ENCODE measurements at regions not wholly inside any gene's neighbourhood (a gene's known extent, or its start where the extent isn't known, plus 50 kb on each side); places are given as distances from the start of the nearest gene placed in this dataset.
"Not testable (repeated sequence)": the region's sequence is repeated elsewhere in the genome, so short reads cannot be mapped to it uniquely, and the experiment has no call there.

DNA sequence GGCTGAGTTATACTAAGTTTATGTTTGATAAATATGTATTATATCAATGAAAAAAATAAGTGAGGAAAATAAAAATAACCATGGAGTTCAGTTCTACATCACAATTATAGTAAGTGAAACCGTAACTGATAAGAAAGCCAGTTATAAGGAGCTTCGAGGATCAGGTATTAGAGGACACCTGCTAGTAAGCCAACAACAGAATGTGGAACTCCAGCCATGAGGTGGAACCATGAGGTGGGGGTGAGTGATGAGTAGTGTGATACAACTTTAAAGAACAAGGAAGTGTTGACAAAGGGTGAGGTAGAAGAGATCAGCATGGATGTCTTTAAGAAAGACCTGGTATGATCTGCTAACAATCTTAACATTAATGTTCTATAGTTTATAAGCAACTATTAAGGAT is 452.9 kb downstream of the GUCY1A2 start:
- H3K9ac ChIP-seq (ENCODE audit: low read depth, low read length), result no peak overlapping the region
- no peak overlapping the region for H3K4me3 ChIP-seq (ENCODE audit: low read depth, low read length)
- no peaks in the 10 kb centered on the region for H3K27me3 ChIP-seq (ENCODE audit: control insufficient read depth, insufficient read depth, low read length)
- H3K9me3 ChIP-seq (ENCODE audit: control insufficient read depth, insufficient read depth, low read length), result no peaks in the 10 kb centered on the region
- H3K27ac ChIP-seq (ENCODE audit: low read depth, low read length), result no peak overlapping the region
- no peaks in the 10 kb centered on the region for H3K36me3 ChIP-seq (ENCODE audit: control insufficient read depth, insufficient read depth, low read length)
- no peaks in the 10 kb centered on the region for H3K4me1 ChIP-seq (ENCODE audit: control insufficient read depth, insufficient read depth, low read length)

DNA sequence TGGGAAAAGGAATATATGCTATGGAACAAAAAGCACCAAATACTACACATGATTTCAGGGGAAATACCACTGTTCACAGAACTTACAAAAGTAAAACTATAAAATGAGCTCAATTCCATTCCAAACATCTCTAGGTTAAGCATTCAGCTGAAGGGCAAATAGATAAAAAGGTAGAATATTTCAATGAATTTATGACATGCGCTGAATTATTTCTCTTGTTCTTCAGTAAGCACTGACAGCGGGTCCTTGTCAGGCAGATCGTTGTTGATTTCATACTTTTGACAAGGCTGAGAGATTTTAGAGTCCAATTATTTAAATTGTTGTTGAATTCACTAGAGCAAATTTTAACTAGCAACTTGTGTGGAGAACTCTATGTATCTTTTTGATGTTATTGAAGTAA is 449.6 kb downstream of the GUCY1A2 start:
- Histone ChIP-seq H3K27me3 (ENCODE audit: control insufficient read depth, insufficient read depth, low read length) (no peaks in the 10 kb centered on the region), H3K4me1 (ENCODE audit: control insufficient read depth, insufficient read depth, low read length) (no peaks in the 10 kb centered on the region), H3K9me3 (ENCODE audit: control insufficient read depth, insufficient read depth, low read length) (no peaks in the 10 kb centered on the region), H3K9ac (ENCODE audit: low read depth, low read length) (no peak overlapping the region), H3K4me3 (ENCODE audit: low read depth, low read length) (no peak overlapping the region), H3K36me3 (ENCODE audit: control insufficient read depth, insufficient read depth, low read length) (no peaks in the 10 kb centered on the region), H3K27ac (ENCODE audit: low read depth, low read length) (no peak overlapping the region)

DNA sequence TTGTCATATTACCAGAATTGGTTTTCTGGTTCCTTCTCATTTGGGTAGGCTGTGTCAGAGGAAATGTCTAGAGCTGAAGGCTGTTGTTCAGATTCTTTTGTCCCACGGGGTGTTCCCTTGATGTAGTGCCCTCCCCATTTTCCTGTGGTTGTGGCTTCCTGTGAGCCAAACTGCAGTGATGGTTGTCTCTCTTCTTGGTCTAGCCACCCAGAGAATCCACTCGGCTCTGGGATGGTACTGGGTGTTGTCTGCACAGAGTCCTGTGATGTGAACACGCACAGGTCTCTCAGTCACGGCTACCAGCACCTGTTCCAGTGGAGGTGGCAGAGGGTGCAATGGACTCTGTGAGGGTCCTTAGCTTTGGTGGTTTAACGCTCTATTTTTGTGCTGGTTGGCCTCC is 440.9 kb downstream of the GUCY1A2 start:
- H3K36me3 ChIP-seq (ENCODE audit: control insufficient read depth, insufficient read depth, low read length); H3K4me1 ChIP-seq (ENCODE audit: control insufficient read depth, insufficient read depth, low read length); H3K4me3 ChIP-seq (ENCODE audit: low read depth, low read length); H3K9me3 ChIP-seq (ENCODE audit: control insufficient read depth, insufficient read depth, low read length); H3K27ac ChIP-seq (ENCODE audit: low read depth, low read length); H3K9ac ChIP-seq (ENCODE audit: low read depth, low read length); H3K27me3 ChIP-seq (ENCODE audit: control insufficient read depth, insufficient read depth, low read length): not testable (repeated sequence)

DNA sequence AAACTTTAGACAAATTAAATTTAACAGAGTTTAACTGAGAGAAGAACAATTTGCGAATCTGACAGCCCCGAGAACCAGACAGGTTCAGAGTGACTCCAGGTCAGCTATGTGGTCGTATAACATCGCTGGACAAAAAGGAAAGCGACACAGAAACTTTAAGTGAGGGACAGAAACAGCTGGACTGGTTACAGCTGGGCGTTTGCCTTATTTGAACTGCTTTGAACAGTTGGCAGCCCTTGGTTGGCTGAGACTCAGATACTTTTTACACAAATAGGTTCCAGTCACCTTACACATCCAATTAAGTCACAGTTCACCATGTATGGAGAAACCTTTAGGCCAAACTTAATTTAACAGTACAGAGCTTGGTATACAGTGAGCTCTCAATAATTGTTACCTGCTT is 436.9 kb downstream of the GUCY1A2 start:
- Histone ChIP-seq H3K27me3 (ENCODE audit: control insufficient read depth, insufficient read depth, low read length) (no peaks in the 10 kb centered on the region), H3K4me3 (ENCODE audit: low read depth, low read length) (no peak overlapping the region), H3K9ac (ENCODE audit: low read depth, low read length) (no peak overlapping the region), H3K27ac (ENCODE audit: low read depth, low read length) (no peak overlapping the region), H3K4me1 (ENCODE audit: control insufficient read depth, insufficient read depth, low read length) (no peaks in the 10 kb centered on the region), H3K9me3 (ENCODE audit: control insufficient read depth, insufficient read depth, low read length) (no peaks in the 10 kb centered on the region), H3K36me3 (ENCODE audit: control insufficient read depth, insufficient read depth, low read length) (no peaks in the 10 kb centered on the region)

DNA sequence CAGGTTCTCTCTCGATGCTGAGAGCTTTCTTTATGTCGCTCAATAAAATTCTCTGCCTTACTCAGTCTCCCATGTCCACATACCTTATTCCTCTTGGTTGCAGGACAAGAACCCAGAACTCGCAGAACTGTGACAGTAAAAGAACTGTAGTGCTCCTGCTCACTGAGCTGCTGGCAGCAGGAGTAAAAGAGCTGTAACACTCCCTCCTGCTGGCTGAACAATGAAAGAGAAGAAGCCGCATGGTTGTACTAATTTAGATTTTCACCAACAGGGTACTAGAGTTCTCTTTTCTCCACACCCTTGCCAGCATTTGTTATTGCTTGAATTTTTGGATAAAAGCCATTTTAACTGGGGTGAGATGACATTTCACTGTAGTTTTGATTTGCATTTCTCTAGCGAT is 433.2 kb downstream of the GUCY1A2 start:
- no peak overlapping the region for H3K27ac ChIP-seq (ENCODE audit: low read depth, low read length)
- H3K4me1 ChIP-seq (ENCODE audit: control insufficient read depth, insufficient read depth, low read length), result no peaks in the 10 kb centered on the region
- no peak overlapping the region for H3K9ac ChIP-seq (ENCODE audit: low read depth, low read length)
- H3K9me3 ChIP-seq (ENCODE audit: control insufficient read depth, insufficient read depth, low read length), result no peaks in the 10 kb centered on the region
- H3K36me3 ChIP-seq (ENCODE audit: control insufficient read depth, insufficient read depth, low read length), result no peaks in the 10 kb centered on the region
- no peaks in the 10 kb centered on the region for H3K27me3 ChIP-seq (ENCODE audit: control insufficient read depth, insufficient read depth, low read length)
- H3K4me3 ChIP-seq (ENCODE audit: low read depth, low read length), result no peak overlapping the region

DNA sequence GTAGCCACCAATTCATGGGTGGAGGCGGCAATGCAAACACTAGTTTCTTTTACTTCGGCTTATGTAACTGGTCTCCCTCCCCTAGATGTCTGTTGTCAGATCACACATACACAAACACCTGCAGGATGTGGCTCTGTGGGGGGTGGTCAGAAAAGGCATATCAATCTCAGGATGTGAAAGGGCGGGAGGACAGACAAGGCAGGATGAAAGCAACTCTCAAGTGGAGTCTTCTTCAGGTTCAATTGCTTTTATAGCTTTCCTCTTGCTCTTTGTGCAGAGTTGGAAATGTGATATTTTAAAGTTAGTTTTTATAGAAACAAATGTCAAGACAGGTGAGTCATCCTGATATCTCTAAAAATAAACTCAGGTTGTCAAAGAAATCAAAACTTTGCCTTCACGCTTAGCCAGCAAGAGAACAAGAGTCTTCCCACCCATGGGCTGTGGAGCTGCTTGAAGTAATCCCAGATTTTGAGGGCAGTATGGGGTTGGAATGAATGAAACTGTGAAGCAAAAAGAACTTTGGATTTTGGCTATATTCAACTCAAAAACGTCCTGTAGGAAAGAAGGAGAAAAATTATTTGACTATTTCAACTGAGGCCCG is 423.4 kb downstream of the GUCY1A2 start:
- Histone ChIP-seq H3K9me3 (ENCODE audit: control insufficient read depth, insufficient read depth, low read length) (no peaks in the 10 kb centered on the region), H3K27me3 (ENCODE audit: control insufficient read depth, insufficient read depth, low read length) (no peaks in the 10 kb centered on the region), H3K9ac (ENCODE audit: low read depth, low read length) (no peak overlapping the region), H3K4me3 (ENCODE audit: low read depth, low read length) (no peak overlapping the region), H3K4me1 (ENCODE audit: control insufficient read depth, insufficient read depth, low read length) (peaks cover 9% of the 10 kb centered on the region), H3K36me3 (ENCODE audit: control insufficient read depth, insufficient read depth, low read length) (no peaks in the 10 kb centered on the region), H3K27ac (ENCODE audit: low read depth, low read length) (no peak overlapping the region)

DNA sequence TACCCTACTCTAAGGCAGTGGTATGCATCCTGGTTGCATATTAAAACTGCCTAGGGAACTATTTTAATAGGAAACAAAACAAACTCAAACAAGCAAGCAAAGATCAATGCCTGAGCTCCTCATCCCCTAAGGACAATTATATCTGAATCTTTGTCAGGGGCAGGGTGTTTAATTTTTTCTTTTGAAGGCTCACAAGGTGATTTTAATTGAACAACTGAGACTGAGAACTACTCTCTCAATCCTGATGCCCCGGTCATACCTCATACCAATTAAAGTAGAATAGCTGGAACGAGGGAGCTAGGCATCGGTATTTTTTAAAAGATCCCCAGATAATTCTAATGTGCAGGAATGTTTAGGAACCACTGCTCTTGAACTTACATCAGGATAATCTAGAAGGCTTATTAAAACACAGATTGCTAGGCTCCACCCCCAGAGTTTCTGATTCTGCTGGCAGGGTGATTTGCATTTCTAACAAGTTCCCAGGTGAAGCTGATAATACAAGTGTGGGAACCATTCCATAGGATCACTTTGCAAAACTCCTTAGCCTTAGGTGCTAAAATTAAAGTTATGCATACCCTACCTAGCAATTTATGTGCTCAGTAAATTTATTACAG is 416.5 kb downstream of the GUCY1A2 start:
- Histone ChIP-seq H3K9me3 (ENCODE audit: control insufficient read depth, insufficient read depth, low read length) (no peaks in the 10 kb centered on the region), H3K36me3 (ENCODE audit: control insufficient read depth, insufficient read depth, low read length) (no peaks in the 10 kb centered on the region), H3K9ac (ENCODE audit: low read depth, low read length) (no peak overlapping the region), H3K27me3 (ENCODE audit: control insufficient read depth, insufficient read depth, low read length) (no peaks in the 10 kb centered on the region), H3K27ac (ENCODE audit: low read depth, low read length) (no peak overlapping the region), H3K4me1 (ENCODE audit: control insufficient read depth, insufficient read depth, low read length) (no peaks in the 10 kb centered on the region), H3K4me3 (ENCODE audit: low read depth, low read length) (no peak overlapping the region)

DNA sequence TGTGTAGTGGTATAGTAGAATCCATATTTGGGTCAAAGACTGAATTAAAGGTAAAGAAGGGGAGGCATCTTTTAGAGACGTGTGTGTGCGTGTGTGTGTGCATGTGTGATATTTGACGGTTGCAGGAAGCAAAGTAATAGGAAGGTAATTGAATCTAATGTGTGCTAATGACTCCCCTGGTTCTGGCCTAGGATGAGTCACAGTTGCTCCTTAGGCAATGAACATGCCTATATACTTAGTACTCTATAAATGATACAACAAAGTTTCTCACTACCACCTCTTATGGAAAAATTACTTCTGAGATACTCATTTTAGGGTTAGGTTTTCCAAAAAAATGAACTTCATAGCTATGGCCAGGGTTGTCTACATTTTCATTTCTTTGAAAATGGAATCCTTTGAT is 409.6 kb downstream of the GUCY1A2 start:
- Histone ChIP-seq H3K27ac (ENCODE audit: low read depth, low read length) (no peak overlapping the region), H3K4me3 (ENCODE audit: low read depth, low read length) (no peak overlapping the region), H3K4me1 (ENCODE audit: control insufficient read depth, insufficient read depth, low read length) (no peaks in the 10 kb centered on the region), H3K9ac (ENCODE audit: low read depth, low read length) (no peak overlapping the region), H3K36me3 (ENCODE audit: control insufficient read depth, insufficient read depth, low read length) (no peaks in the 10 kb centered on the region), H3K27me3 (ENCODE audit: control insufficient read depth, insufficient read depth, low read length) (no peaks in the 10 kb centered on the region), H3K9me3 (ENCODE audit: control insufficient read depth, insufficient read depth, low read length) (no peaks in the 10 kb centered on the region)

DNA sequence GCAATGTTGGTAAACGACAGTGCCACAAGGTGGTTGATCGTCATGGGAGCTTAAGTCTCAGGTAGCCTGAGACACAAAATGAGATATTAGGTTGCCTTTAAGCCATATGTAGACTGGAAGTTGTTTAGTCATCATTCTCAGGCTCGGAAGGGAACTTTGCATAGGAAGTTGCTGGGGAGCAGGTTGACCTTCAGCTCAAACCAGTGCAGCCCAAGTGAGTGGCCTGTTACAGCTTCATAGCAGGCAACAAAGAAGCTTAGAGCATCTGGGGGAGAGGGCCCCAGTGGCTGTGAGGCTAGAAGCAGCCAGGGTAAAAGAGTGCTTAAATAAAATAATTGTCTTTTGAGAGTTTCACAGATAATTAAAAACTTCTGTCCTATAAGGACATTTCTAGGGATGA is 404.0 kb downstream of the GUCY1A2 start:
- Histone ChIP-seq H3K36me3 (ENCODE audit: control insufficient read depth, insufficient read depth, low read length) (no peaks in the 10 kb centered on the region), H3K4me3 (ENCODE audit: low read depth, low read length) (no peak overlapping the region), H3K4me1 (ENCODE audit: control insufficient read depth, insufficient read depth, low read length) (no peaks in the 10 kb centered on the region), H3K9ac (ENCODE audit: low read depth, low read length) (no peak overlapping the region), H3K27ac (ENCODE audit: low read depth, low read length) (no peak overlapping the region), H3K27me3 (ENCODE audit: control insufficient read depth, insufficient read depth, low read length) (no peaks in the 10 kb centered on the region), H3K9me3 (ENCODE audit: control insufficient read depth, insufficient read depth, low read length) (no peaks in the 10 kb centered on the region)

DNA sequence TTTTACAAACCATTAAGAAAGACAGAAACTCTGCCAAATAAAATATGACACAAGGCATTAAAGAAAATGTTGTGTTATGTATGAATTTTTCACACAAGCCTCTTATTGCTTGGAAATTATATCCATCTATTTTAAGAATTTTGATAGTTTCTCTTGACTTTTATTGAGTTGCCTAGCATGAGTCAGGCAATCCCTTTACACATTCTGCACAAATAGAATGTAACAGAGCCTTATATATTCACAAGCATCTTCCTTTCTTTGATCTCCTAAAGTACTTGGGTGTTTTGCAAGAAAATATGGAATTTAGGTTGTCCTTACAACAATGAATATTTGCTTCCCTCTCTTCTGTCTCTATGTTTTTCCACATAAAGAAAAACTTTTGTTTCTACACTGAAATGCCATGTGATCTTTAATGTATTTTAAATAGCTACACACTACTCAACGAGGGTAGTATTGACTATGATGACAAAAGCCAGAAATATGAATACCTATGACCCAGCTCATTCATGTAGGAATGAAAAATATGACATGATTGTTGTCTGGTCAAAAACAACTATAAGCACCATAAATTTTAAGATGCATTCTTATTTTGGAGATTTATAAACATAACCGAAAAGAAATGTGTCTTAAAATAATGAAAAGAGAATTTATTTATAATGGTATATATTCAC is 398.8 kb downstream of the GUCY1A2 start:
- Histone ChIP-seq H3K27me3 (ENCODE audit: control insufficient read depth, insufficient read depth, low read length) (no peaks in the 10 kb centered on the region), H3K9ac (ENCODE audit: low read depth, low read length) (no peak overlapping the region), H3K9me3 (ENCODE audit: control insufficient read depth, insufficient read depth, low read length) (no peaks in the 10 kb centered on the region), H3K4me3 (ENCODE audit: low read depth, low read length) (no peak overlapping the region), H3K27ac (ENCODE audit: low read depth, low read length) (no peak overlapping the region), H3K4me1 (ENCODE audit: control insufficient read depth, insufficient read depth, low read length) (peaks cover under 1% of the 10 kb centered on the region; the same call in 1 of the 2 replicates), H3K36me3 (ENCODE audit: control insufficient read depth, insufficient read depth, low read length) (no peaks in the 10 kb centered on the region)

DNA sequence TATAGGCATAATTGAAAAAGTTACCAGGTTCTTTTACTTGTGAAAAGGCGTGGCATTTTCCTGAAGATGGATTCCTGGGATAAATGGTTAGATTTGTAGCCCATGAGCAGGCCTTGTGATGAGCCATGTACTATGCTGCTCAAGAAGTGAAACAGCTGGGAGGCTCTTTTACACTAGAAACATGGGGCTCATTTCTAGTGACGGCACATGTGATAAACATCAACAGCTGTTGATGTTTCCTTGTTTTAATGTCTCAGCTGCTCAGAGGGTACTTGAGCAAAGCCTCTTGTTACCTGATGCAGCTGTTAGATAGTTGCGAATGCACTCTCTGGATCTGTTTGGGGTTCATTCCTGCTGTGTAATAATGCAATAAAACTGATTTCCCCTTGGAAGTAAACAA is 396.8 kb downstream of the GUCY1A2 start:
- Histone ChIP-seq H3K27ac (ENCODE audit: low read depth, low read length) (no peak overlapping the region), H3K27me3 (ENCODE audit: control insufficient read depth, insufficient read depth, low read length) (no peaks in the 10 kb centered on the region), H3K9ac (ENCODE audit: low read depth, low read length) (no peak overlapping the region), H3K36me3 (ENCODE audit: control insufficient read depth, insufficient read depth, low read length) (no peaks in the 10 kb centered on the region), H3K4me3 (ENCODE audit: low read depth, low read length) (no peak overlapping the region), H3K4me1 (ENCODE audit: control insufficient read depth, insufficient read depth, low read length) (peaks cover 3% of the 10 kb centered on the region; the same call in 1 of the 2 replicates), H3K9me3 (ENCODE audit: control insufficient read depth, insufficient read depth, low read length) (no peaks in the 10 kb centered on the region)

Data from HUES48 (cell line).